Stimulated activated naive CD4-positive, alpha-beta T cell (primary cell): ENCODE measurements at regions not wholly inside any gene's neighbourhood (a gene's known extent, or its start where the extent isn't known, plus 50 kb on each side); places are given as distances from the start of the nearest gene placed in this dataset.
A peak's percentile ranks its signal among the peaks of the same experiment; 100 is the strongest.

Experiments
- DNase-seq, 6 experiments: peaks; one replicate each; lab custom pipeline; 2025; lab: John Stamatoyannopoulos, UW

- DNase-seq: no peak
Measured at GRCh38 chr6:139577124-139577762, 202.8 kb upstream of the CITED2 start.

- DNase-seq: no peak
Measured at GRCh38 chr6:139572001-139572400, 197.6 kb upstream of the CITED2 start.

DNA sequence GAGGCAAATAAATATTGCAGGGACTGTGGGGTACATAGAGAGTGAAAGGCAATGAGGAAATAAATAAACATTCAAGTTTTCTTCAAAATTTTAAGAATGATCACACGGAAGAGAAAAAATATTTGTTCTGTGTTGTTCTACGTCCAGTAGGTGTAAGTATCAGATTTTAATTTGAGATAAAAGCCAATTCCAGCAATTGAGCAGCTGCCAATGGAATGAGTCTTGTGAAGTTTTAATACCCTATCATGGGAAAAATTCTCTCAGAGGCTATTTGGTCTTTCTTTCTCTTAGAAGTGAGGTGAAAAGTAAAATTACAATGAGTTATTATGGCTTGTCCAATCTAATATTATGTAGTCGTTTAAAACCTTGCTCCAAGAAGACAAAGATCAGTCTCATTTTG is 195.7 kb upstream of the CITED2 start:
- no peak for DNase-seq

GRCh38 chr6:139569566-139569965 is 195.1 kb upstream of the CITED2 start:
- DNase-seq: no peak

DNA sequence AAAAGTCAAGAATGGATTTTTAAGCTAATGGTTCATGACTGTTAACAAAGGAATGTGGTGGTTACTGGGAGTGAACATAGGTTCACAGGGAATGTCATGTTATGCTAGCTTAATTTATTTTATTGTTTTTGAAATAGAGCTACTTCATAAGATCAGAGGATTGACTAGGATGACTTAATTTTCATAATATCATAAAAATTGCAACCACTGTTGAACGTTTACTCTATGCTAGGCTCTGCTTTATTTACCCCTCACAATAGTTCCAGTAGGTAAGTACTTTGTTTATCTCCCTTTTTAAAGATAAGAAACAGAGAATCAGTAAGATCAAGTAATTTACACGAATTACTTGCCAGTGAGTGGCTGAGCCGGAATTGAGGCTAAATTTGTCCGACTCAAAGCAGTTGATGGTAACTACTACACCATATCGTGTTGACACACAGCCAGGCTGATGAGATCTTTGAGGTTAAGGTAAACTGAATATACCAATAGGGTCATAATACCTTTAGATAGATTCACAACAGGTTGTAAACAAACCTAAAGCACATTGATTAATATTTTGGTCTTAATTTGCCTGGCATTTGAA is 194.6 kb upstream of the CITED2 start:
- DNase-seq: no peak

- DNase-seq: no peak
Measured at GRCh38 chr6:139568151-139568955, 193.9 kb upstream of the CITED2 start.

DNA sequence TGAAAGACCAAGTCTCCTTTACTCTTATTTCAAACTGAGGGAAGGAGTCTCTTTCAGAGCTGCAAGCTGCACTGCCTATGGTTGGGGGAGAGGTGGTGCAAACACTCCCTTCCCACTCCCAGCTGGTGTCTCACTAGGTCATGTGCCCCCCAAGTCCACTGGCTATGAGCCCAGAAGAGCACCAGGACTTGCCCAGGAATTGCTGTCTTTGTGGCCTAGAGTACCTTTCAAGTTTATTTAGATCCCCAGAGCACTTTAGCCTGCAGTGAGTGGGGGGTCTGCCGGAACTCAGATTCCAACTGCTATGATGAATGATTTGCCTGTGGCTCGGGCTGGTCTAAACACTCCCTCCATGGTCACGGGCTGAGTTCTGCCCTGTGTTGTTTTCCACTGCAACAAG is 192.6 kb upstream of the CITED2 start:
- no peak for DNase-seq

DNA sequence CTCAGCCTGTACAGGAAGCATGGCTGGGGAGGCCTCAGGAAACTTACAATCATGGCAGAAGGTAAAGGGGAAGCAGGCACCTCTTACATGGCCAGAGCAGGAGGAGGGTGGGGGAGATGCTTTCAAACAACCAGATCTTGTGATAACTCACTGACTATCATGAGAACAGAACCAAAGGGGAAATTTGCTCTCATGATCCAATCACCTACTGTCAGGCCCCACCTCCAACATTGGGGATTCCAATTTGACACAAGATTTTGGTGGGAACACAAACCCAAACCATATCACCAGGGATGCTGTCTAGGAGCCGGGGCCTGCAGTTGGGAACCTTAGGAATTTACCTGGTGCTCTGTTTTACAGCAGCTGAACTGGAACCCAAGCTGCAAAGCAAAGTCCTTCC is 191.1 kb upstream of the CITED2 start:
- DNase-seq: no peak

DNA sequence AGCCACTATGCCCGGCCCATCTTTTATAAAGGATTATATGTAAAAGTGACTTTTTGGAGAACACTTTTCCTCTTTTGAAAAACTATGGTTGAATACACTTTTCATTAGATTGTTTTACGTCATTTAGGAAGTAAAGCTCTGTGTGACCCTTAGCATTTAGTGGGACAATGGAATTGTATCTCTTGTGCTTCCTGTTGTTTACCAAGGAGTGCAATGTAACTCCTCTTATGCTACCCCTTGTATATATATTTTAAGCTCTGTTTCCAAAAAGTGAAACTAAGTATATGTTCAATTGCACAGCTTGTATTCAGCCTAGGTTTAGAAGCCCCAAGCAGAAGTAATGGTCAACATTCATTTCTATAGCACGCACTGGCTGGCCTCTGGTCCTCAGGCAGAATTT is 183.1 kb upstream of the CITED2 start:
- no peak for DNase-seq

DNA sequence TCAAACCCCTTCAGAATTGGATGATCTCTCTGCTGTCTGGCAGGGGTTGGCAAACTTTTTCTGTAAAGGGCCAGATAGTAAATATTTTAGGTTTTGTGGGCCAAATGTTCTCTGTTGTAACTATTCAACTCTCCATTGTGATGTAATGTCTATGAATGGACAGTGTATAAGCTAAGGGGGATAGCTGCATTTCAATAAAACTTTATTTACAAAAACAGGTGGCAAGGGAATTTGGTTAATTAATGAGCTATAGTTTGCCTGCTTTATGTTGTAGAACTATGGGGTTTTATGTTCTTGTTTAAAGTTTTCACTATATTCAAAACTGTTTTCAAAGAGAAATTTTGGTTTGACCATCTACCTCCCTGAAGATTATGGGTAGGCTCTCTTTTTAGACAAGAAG is 182.1 kb upstream of the CITED2 start:
- DNase-seq: no peak

DNA sequence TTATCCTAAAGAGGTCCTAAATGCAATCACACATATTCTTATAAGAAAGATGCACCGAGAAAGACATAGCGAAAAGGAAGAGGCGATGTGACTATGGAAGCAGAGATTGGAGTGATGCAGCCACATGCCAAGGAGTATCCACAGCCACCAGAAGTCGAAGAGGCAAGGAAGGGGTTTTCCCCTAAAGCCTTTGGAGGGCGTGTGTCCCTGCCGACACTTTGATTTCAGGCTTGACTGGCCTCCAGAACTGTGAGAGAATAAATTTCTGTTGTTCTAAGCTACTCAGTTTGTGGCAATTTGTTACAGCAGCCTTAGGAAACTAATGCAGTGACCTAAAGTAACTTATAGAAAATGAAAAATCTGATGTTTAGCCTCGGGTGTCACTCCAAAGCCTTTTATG is 179.5 kb upstream of the CITED2 start:
- no peak for DNase-seq

GRCh38 chr6:139551376-139551775 is 176.9 kb upstream of the CITED2 start:
- DNase-seq: no peak

- no peak for DNase-seq
Measured at GRCh38 chr6:139550361-139550760, 175.9 kb upstream of the CITED2 start.

- DNase-seq: no peak
Measured at GRCh38 chr6:139549561-139550070, 175.2 kb upstream of the CITED2 start.

GRCh38 chr6:139547804-139548203 is 173.4 kb upstream of the CITED2 start:
- DNase-seq: no peak

- DNase-seq: no peak
Measured at GRCh38 chr6:139547122-139547776, 172.8 kb upstream of the CITED2 start.

GRCh38 chr6:139546106-139546472 is 171.6 kb upstream of the CITED2 start:
- DNase-seq: no peak

DNA sequence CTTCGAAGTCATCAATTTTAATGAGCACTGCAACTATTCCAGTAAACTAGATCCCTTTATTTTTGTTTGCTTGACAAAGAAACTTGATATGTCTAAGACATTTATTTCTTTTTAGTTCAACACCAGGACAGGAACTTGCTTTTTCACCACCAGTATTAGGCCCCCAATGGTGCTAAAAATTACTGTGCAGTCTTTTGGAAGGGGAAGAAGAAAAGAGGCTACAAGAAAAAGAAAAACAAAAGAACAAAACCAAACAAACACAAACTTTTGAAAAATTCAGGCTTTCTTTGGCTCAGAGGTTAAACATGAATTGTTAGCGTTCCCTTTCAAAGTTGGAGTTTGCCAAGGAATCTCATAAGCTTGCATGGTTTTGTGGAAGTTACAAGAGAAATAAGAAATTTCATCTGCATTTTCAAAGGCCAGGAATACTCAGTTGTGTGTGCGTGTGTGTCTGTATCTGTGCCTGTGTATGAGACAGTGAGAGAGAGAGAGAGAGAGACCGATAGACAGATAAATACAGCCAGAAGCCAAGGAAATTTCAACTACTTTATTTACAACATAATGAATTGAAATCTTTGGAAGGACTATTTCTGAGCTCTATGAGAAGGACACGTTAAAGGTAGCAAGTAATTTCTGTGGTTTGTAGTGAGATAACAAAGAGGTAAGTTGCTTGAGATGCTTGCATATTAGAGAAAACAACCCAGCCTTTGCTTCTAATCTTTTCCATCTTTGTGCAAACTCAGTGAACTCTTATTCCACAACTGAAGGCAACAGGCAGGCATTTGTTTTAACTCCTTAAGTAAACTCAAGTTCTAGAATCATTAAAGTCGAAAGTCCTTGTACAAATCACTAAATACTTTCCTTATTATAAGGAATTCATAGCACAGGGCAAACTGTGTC is 171.0 kb upstream of the CITED2 start:
- no peak for DNase-seq

DNA sequence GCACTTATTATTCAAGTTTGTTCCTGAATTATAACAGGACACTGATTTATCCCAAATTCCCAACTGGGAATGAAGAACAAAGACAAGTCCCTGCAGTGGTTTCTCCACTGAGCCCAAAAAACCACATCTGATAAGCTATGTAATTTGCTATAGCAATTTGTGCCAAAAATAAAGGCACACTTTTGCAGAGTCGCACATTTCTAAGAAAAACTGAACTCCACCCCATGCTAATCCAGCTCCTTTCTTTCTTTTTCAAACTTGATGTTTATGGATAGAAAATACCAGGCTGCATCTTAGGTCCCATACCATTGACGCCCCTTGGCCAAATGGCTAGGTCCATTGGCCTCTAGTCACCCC is 170.2 kb upstream of the CITED2 start:
- DNase-seq: no peak

- no peak for DNase-seq
Measured at GRCh38 chr6:139542351-139542750, 167.9 kb upstream of the CITED2 start.

DNA sequence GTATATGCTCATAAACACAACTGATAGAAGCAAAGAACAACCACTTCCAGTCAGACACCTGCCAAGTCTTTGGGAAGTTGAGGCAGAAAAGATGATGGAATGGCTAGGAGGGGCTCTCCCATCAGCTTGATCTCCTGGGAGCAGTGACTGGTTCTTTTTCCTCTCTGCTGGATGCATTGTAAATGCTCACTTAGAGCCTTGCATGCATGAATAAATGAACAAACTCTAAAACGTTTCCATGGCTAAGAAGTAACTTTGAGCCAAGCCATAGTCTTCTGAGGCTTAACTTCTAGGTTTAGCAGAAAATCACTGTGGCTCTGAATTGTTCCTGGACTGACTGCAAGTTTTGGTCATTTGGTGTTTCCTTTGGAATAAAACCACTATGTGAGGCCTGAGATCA is 166.4 kb upstream of the CITED2 start:
- no peak for DNase-seq

DNA sequence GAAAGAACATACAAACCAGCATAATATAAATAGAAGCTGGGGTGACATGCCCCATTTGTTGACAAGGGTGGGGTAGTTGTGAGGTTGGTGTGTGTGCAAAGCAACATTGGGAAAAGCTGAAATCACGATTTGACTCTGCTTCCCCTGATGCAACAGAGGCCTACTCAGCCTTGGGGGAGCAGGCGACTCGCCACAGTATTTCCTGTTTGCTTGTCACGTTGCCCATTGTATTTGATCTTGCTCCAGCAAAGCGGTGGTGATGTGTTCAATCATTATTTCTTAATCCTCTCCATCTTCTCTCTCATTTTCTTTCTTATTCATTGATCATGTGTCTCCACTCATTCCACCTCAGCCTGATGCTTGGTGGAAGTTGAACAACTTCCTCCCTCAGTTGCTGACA is 165.8 kb upstream of the CITED2 start:
- DNase-seq: peak in 2 of 6 experiments; percentile 17 to 18
